GM23338 (cell line): ENCODE measurements at regions not wholly inside any gene's neighbourhood (a gene's known extent, or its start where the extent isn't known, plus 50 kb on each side); places are given as distances from the start of the nearest gene placed in this dataset.

Experiments
- CREB1 ChIP-seq: fragments of 250-450 bp; sonication (Bioruptor Pico); IDR thresholded peaks from 2 replicates; pipeline ENCODE4 v1.5.0; 2020; ENCODE audit warnings: low read depth, mild to moderate bottlenecking, moderate library complexity
- ETS1 ChIP-seq: IDR thresholded peaks from 2 replicates; pipeline ENCODE4 v1.6.1; 2016; ENCODE audit warnings: antibody characterized with exemption
- EZH2 ChIP-seq: fragments of 200-600 bp; sonication (generic); IDR thresholded peaks from one replicate; pipeline ENCODE4 v1.8.0; 2017; ENCODE audit warnings: antibody characterized with exemption, mild to moderate bottlenecking, low read depth; ENCODE audit not compliant: unreplicated experiment
- EZH2phosphoT487 ChIP-seq: fragments of 200-600 bp; sonication (generic); IDR thresholded peaks from one replicate; pipeline ENCODE4 v1.8.1; 2018; ENCODE audit warnings: antibody characterized with exemption; ENCODE audit not compliant: unreplicated experiment
- JUNB ChIP-seq: IDR thresholded peaks from one replicate; pipeline ENCODE4 v1.6.1; 2016; ENCODE audit warnings: antibody characterized with exemption; ENCODE audit not compliant: unreplicated experiment
- NANOG ChIP-seq: IDR thresholded peaks from 2 replicates; pipeline ENCODE4 v1.6.1; 2016; ENCODE audit warnings: antibody characterized with exemption, borderline replicate concordance
- POLR2AphosphoS5 ChIP-seq: IDR thresholded peaks from 2 replicates; pipeline ENCODE4 v1.6.1; 2016; ENCODE audit warnings: antibody characterized with exemption, low read depth
- REST ChIP-seq: IDR thresholded peaks from one replicate; pipeline ENCODE4 v1.6.1; 2018; ENCODE audit warnings: antibody characterized with exemption; ENCODE audit not compliant: unreplicated experiment
- STAT1 ChIP-seq: IDR thresholded peaks from one replicate; pipeline ENCODE4 v1.6.1; 2016; ENCODE audit warnings: antibody characterized with exemption; ENCODE audit not compliant: unreplicated experiment
- ZNF114 ChIP-seq: fragments of 250-450 bp; sonication (Bioruptor Pico); IDR thresholded peaks from 2 replicates; pipeline ENCODE4 v1.5.0; 2020; ENCODE audit warnings: mild to moderate bottlenecking, moderate library complexity
- ZNF331 ChIP-seq: fragments of 250-450 bp; sonication (Bioruptor Pico); IDR thresholded peaks from 2 replicates; pipeline ENCODE4 v1.5.0; 2020; ENCODE audit warnings: low read depth, mild to moderate bottlenecking, moderate library complexity
- TF ChIP-seq, protein P1 (sequence below), 2 experiments: fragments of 200-600 bp in 1 of 2; sonication (generic) in 1 of 2; conservative IDR thresholded peaks; 2 replicates each; pipeline versions ENCODE4 v1.5.1 to v1.6.1; 2016 to 2017; ENCODE audit warnings: antibody characterized with exemption in 2 of 2, low read depth in 2 of 2, mild to moderate bottlenecking in 2 of 2, moderate library complexity in 1 of 2
- TF ChIP-seq, protein P2 (sequence below): fragments of 250-450 bp; sonication (Bioruptor Pico); IDR thresholded peaks from 2 replicates; pipeline ENCODE4 v1.5.0; 2020; ENCODE audit warnings: mild to moderate bottlenecking, moderate library complexity

DNA sequence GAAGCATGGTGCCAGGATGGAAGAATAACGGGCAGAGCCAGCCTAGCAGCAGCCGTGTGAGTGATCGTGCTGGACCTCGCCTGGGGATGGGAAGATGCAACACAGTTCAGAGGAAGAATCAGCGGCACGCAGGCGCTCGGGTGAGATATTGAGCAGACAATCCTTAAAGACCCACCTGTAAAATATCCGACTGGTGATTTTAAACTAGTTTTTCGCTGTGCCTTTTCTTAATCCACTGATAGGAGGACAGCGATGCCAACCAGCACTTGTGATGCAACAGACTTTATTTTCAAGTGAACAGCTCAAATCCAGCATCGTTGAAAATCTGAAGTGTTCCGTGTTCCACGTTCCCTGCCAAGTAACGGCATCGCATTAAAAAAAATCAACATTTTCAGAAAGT is 214.7 kb downstream of the TEX36 start:
- TF ChIP-seq, protein P1, sequence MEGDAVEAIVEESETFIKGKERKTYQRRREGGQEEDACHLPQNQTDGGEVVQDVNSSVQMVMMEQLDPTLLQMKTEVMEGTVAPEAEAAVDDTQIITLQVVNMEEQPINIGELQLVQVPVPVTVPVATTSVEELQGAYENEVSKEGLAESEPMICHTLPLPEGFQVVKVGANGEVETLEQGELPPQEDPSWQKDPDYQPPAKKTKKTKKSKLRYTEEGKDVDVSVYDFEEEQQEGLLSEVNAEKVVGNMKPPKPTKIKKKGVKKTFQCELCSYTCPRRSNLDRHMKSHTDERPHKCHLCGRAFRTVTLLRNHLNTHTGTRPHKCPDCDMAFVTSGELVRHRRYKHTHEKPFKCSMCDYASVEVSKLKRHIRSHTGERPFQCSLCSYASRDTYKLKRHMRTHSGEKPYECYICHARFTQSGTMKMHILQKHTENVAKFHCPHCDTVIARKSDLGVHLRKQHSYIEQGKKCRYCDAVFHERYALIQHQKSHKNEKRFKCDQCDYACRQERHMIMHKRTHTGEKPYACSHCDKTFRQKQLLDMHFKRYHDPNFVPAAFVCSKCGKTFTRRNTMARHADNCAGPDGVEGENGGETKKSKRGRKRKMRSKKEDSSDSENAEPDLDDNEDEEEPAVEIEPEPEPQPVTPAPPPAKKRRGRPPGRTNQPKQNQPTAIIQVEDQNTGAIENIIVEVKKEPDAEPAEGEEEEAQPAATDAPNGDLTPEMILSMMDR (conservative IDR thresholded peaks at IDR 0.05; ENCODE audit: low read depth in 2 of 2): no peak
- TF ChIP-seq EZH2: no peak
- no peak for TF ChIP-seq REST
- TF ChIP-seq POLR2AphosphoS5: no peak
- TF ChIP-seq EZH2phosphoT487: no peak
- TF ChIP-seq ETS1: no peak
- no peak for TF ChIP-seq STAT1
- TF ChIP-seq CREB1 (CRISPR knock-in tag): no peak
- no peak for TF ChIP-seq JUNB
- no peak for TF ChIP-seq ZNF331 (CRISPR knock-in tag)
- TF ChIP-seq NANOG: no peak
- no peak for TF ChIP-seq ZNF114
- TF ChIP-seq, protein P2, sequence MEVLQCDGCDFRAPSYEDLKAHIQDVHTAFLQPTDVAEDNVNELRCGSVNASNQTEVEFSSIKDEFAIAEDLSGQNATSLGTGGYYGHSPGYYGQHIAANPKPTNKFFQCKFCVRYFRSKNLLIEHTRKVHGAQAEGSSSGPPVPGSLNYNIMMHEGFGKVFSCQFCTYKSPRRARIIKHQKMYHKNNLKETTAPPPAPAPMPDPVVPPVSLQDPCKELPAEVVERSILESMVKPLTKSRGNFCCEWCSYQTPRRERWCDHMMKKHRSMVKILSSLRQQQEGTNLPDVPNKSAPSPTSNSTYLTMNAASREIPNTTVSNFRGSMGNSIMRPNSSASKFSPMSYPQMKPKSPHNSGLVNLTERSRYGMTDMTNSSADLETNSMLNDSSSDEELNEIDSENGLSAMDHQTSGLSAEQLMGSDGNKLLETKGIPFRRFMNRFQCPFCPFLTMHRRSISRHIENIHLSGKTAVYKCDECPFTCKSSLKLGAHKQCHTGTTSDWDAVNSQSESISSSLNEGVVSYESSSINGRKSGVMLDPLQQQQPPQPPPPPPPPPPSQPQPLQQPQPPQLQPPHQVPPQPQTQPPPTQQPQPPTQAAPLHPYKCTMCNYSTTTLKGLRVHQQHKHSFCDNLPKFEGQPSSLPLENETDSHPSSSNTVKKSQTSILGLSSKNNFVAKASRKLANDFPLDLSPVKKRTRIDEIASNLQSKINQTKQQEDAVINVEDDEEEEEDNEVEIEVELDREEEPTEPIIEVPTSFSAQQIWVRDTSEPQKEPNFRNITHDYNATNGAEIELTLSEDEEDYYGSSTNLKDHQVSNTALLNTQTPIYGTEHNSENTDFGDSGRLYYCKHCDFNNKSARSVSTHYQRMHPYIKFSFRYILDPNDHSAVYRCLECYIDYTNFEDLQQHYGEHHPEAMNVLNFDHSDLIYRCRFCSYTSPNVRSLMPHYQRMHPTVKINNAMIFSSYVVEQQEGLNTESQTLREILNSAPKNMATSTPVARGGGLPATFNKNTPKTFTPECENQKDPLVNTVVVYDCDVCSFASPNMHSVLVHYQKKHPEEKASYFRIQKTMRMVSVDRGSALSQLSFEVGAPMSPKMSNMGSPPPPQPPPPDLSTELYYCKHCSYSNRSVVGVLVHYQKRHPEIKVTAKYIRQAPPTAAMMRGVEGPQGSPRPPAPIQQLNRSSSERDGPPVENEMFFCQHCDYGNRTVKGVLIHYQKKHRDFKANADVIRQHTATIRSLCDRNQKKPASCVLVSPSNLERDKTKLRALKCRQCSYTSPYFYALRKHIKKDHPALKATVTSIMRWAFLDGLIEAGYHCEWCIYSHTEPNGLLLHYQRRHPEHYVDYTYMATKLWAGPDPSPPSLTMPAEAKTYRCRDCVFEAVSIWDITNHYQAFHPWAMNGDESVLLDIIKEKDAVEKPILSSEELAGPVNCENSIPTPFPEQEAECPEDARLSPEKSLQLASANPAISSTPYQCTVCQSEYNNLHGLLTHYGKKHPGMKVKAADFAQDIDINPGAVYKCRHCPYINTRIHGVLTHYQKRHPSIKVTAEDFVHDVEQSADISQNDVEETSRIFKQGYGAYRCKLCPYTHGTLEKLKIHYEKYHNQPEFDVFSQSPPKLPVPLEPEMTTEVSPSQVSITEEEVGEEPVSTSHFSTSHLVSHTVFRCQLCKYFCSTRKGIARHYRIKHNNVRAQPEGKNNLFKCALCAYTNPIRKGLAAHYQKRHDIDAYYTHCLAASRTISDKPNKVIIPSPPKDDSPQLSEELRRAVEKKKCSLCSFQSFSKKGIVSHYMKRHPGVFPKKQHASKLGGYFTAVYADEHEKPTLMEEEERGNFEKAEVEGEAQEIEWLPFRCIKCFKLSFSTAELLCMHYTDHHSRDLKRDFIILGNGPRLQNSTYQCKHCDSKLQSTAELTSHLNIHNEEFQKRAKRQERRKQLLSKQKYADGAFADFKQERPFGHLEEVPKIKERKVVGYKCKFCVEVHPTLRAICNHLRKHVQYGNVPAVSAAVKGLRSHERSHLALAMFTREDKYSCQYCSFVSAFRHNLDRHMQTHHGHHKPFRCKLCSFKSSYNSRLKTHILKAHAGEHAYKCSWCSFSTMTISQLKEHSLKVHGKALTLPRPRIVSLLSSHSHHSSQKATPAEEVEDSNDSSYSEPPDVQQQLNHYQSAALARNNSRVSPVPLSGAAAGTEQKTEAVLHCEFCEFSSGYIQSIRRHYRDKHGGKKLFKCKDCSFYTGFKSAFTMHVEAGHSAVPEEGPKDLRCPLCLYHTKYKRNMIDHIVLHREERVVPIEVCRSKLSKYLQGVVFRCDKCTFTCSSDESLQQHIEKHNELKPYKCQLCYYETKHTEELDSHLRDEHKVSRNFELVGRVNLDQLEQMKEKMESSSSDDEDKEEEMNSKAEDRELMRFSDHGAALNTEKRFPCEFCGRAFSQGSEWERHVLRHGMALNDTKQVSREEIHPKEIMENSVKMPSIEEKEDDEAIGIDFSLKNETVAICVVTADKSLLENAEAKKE: no peak
